HL-60 (cell line): ENCODE measurements at regions not wholly inside any gene's neighbourhood (a gene's known extent, or its start where the extent isn't known, plus 50 kb on each side); places are given as distances from the start of the nearest gene placed in this dataset.

Experiments
- DNase-seq, 2 experiments: peaks; one replicate each; pipeline ENCODE4 v3.0.0-alpha.2; 2010 to 2020; ENCODE audit warnings: low read depth in 1 of 2, low spot score in 1 of 2
- H3K27ac ChIP-seq: fragments of 250-450 bp; sonication (Bioruptor Pico); replicated peaks from 2 replicates; pipeline ENCODE4 v1.5.1; 2020; ENCODE audit warnings: mild to moderate bottlenecking, moderate library complexity
- H3K27me3 ChIP-seq: fragments of 250-450 bp; sonication (Bioruptor Pico); 2 replicates; pipeline ENCODE4 v1.5.1; 2021; ENCODE audit warnings: mild to moderate bottlenecking, moderate library complexity; ENCODE audit not compliant: insufficient read depth, poor library complexity, severe bottlenecking
- H3K4me3 ChIP-seq: replicated peaks from 2 replicates; pipeline ENCODE4 v1.5.1; 2011; ENCODE audit warnings: mild to moderate bottlenecking, control low read depth, low read length; ENCODE audit not compliant: insufficient read depth
- CTCF ChIP-seq: IDR thresholded peaks from one replicate; pipeline ENCODE4 v1.5.1; 2011; ENCODE audit warnings: low read length, control low read depth, inconsistent platforms; ENCODE audit not compliant: insufficient read depth
- GABPA ChIP-seq: IDR thresholded peaks from 2 replicates; pipeline ENCODE4 v1.6.1; 2012; ENCODE audit warnings: low read depth
- POLR2AphosphoS5 ChIP-seq: IDR thresholded peaks from 2 replicates; pipeline ENCODE4 v1.6.1; 2012; ENCODE audit warnings: low read depth
- REST ChIP-seq: IDR thresholded peaks from 2 replicates; pipeline ENCODE4 v1.6.1; 2012; ENCODE audit warnings: low read depth; ENCODE audit not compliant: insufficient replicate concordance
- SPI1 ChIP-seq: IDR thresholded peaks from 2 replicates; pipeline ENCODE4 v1.6.1; 2012; ENCODE audit warnings: low read depth, mild to moderate bottlenecking, borderline replicate concordance

- Histone ChIP-seq H3K27ac (no peak overlapping the region), H3K27me3 (no peaks in the 10 kb centered on the region), H3K4me3 (no peak overlapping the region)
- no peak for DNase-seq
- no peak for TF ChIP-seq CTCF
- no peak for TF ChIP-seq GABPA
- no peak for TF ChIP-seq SPI1
- TF ChIP-seq REST, result no peak
- no peak for TF ChIP-seq POLR2AphosphoS5
These were observed 342.5 kb downstream of the ETS1 start for GRCh38 chr11:128244871-128245270.

- H3K27me3 ChIP-seq, result no peaks in the 10 kb centered on the region
- H3K27ac ChIP-seq, result no peak overlapping the region
- no peak for DNase-seq
- no peak overlapping the region for H3K4me3 ChIP-seq
- TF ChIP-seq POLR2AphosphoS5 (no peak), CTCF (no peak), REST (no peak), SPI1 (no peak), GABPA (no peak)
These were observed 344.9 kb downstream of the ETS1 start for GRCh38 chr11:128242451-128242850.

- Histone ChIP-seq H3K27me3 (no peaks in the 10 kb centered on the region), H3K27ac (no peak overlapping the region), H3K4me3 (no peak overlapping the region)
- no peak for DNase-seq
- no peak for TF ChIP-seq CTCF
These were observed 346.8 kb downstream of the ETS1 start for GRCh38 chr11:128240546-128240945.

GRCh38 chr11:128239306-128239705 lies 348.1 kb downstream of the ETS1 start:
- DNase-seq, result no peak
- no peak overlapping the region for H3K4me3 ChIP-seq
- no peak overlapping the region for H3K27ac ChIP-seq
- no peaks in the 10 kb centered on the region for H3K27me3 ChIP-seq
- no peak for TF ChIP-seq CTCF
- no peak for TF ChIP-seq REST
- no peak for TF ChIP-seq GABPA
